H1 (cell line): ENCODE measurements at regions not wholly inside any gene's neighbourhood (a gene's known extent, or its start where the extent isn't known, plus 50 kb on each side); places are given as distances from the start of the nearest gene placed in this dataset.

Source experiments
- CTCF ChIA-PET: fragments of 300-600 bp; sonication (Branson Sonifier 250); formaldehyde crosslinking; loops from one replicate; lab custom pipeline; 2021; ENCODE audit not compliant: partially characterized antibody; lab: Charles Lee
- POLR2A ChIA-PET: fragments of 300-600 bp; sonication (Branson Sonifier 250); formaldehyde crosslinking; loops from one replicate; lab custom pipeline; 2021; ENCODE audit warnings: inconsistent platforms; ENCODE audit not compliant: partially characterized antibody; lab: Charles Lee
- DNase-seq, 2 experiments: peaks; one replicate each; pipeline versions ENCODE4 v3.0.0 to v3.0.0-alpha.2; 2010 to 2022; ENCODE audit warnings: low spot score in 2 of 2, low read depth in 1 of 2, mixed read lengths in 1 of 2
- FAIRE-seq: peaks from 2 replicates; lab custom pipeline; 2011; peaks lifted over from hg19 to GRCh38; lab: Jason Lieb, UNC
- H2AFZ ChIP-seq: 2 replicates; pipeline ENCODE4 v1.8.1; 2012; ENCODE audit warnings: low read length, inconsistent platforms
- H2AK5ac ChIP-seq: 2 replicates; pipeline ENCODE4 v1.6.1; 2013; ENCODE audit warnings: low read depth, low read length
- H2BK120ac ChIP-seq: replicated peaks from 2 replicates; pipeline ENCODE3; 2013; ENCODE audit warnings: low read depth, low read length, inconsistent platforms
- H2BK12ac ChIP-seq: 2 replicates; pipeline ENCODE4 v1.6.1; 2013; ENCODE audit warnings: low read depth, low read length
- H2BK15ac ChIP-seq: 2 replicates; pipeline ENCODE4 v1.6.1; 2013; ENCODE audit warnings: low read length
- H2BK20ac ChIP-seq: 2 replicates; pipeline ENCODE4 v1.6.1; 2013; ENCODE audit warnings: low read length
- H2BK5ac ChIP-seq: 2 replicates; pipeline ENCODE4 v1.6.1; 2013; ENCODE audit warnings: low read depth, low read length
- H3K14ac ChIP-seq: 2 replicates; pipeline ENCODE4 v1.6.1; 2013; ENCODE audit warnings: inconsistent platforms; ENCODE audit not compliant: insufficient read length
- H3K18ac ChIP-seq: 2 replicates; pipeline ENCODE4 v1.6.1; 2013; ENCODE audit warnings: low read length; ENCODE audit errors: extremely low read depth
- H3K23ac ChIP-seq: 2 replicates; pipeline ENCODE4 v1.6.1; 2013; ENCODE audit warnings: inconsistent platforms; ENCODE audit not compliant: insufficient read length
- H3K23me2 ChIP-seq: 2 replicates; pipeline ENCODE4 v1.6.1; 2013; ENCODE audit warnings: low read depth, low read length
- H3K27ac ChIP-seq: 2 replicates; pipeline ENCODE4 v1.6.1; 2011; ENCODE audit warnings: low read depth, low read length, inconsistent platforms
- H3K27me3 ChIP-seq, 4 experiments: replicated peaks in 1 of 4; 1 replicate in 1 of 4; 2 replicates in 3 of 4; pipeline versions ENCODE4 v1.6.1 to v1.8.1; 2011 to 2013; ENCODE audit warnings: low read length in 3 of 4, mild to moderate bottlenecking in 3 of 4, inconsistent platforms in 2 of 4, mixed read lengths in 2 of 4, moderate library complexity in 1 of 4; ENCODE audit not compliant: control insufficient read depth in 3 of 4, insufficient read depth in 3 of 4; ENCODE audit errors: extremely low read depth in 1 of 4
- H3K36me3 ChIP-seq, 4 experiments: 2 replicates each; pipeline versions ENCODE4 v1.6.1 to v1.8.1; 2011 to 2013; ENCODE audit warnings: mild to moderate bottlenecking in 4 of 4, low read length in 3 of 4, moderate library complexity in 2 of 4, control low read depth in 1 of 4, inconsistent platforms in 1 of 4; ENCODE audit not compliant: insufficient read depth in 4 of 4, control insufficient read depth in 2 of 4
- H3K4ac ChIP-seq: replicated peaks from 2 replicates; pipeline ENCODE3; 2013; ENCODE audit warnings: low read length, low read depth, mixed read lengths, inconsistent platforms; ENCODE audit not compliant: insufficient read length
- H3K4me1 ChIP-seq, 4 experiments: replicated peaks in 1 of 4; 1 replicate in 1 of 4; 2 replicates in 3 of 4; pipeline versions ENCODE4 v1.6.1 to v1.8.1; 2011 to 2013; ENCODE audit warnings: low read length in 3 of 4, inconsistent platforms in 2 of 4, mixed read lengths in 1 of 4; ENCODE audit not compliant: insufficient read depth in 4 of 4, control insufficient read depth in 3 of 4
- H3K4me2 ChIP-seq, 2 experiments: 2 replicates each; pipeline versions ENCODE4 v1.6.1 to v1.8.1; 2011 to 2013; ENCODE audit warnings: low read depth in 2 of 2, low read length in 2 of 2, control low read depth in 1 of 2, inconsistent platforms in 1 of 2, mild to moderate bottlenecking in 1 of 2; ENCODE audit not compliant: insufficient read depth in 1 of 2
- H3K4me3 ChIP-seq, 4 experiments: fragments of 200-600, 300-600 bp in 1 of 4; sonication (generic), shearing (Covaris generic), sonication (Bioruptor Twin) in 1 of 4; 2 replicates each; pipeline versions ENCODE4 v1.5.1 to v1.8.1; 2011 to 2016; ENCODE audit warnings: low read length in 4 of 4, low read depth in 3 of 4, control low read depth in 2 of 4, inconsistent platforms in 2 of 4, mild to moderate bottlenecking in 2 of 4, mixed read lengths in 1 of 4, moderate library complexity in 1 of 4; ENCODE audit not compliant: insufficient read depth in 2 of 4; ENCODE audit errors: extremely low read depth in 1 of 4
- H3K56ac ChIP-seq: replicated peaks from 2 replicates; pipeline ENCODE3; 2013; ENCODE audit warnings: low read depth, mild to moderate bottlenecking, mixed read lengths, low read length, inconsistent platforms; ENCODE audit not compliant: insufficient read length
- H3K79me1 ChIP-seq: 2 replicates; pipeline ENCODE4 v1.6.1; 2013; ENCODE audit warnings: low read depth, low read length, control low read depth
- H3K79me2 ChIP-seq, 2 experiments: 2 replicates each; pipeline versions ENCODE4 v1.6.1 to v1.8.1; 2012 to 2013; ENCODE audit warnings: low read length in 2 of 2, mild to moderate bottlenecking in 2 of 2, inconsistent platforms in 1 of 2; ENCODE audit not compliant: insufficient read depth in 2 of 2, control insufficient read depth in 1 of 2
- H3K9ac ChIP-seq, 4 experiments: replicated peaks in 1 of 4; 1 replicate in 1 of 4; 2 replicates in 3 of 4; pipeline versions ENCODE4 v1.6.1 to v1.8.1; 2011 to 2013; ENCODE audit warnings: low read depth in 3 of 4, low read length in 3 of 4, control low read depth in 2 of 4, mild to moderate bottlenecking in 2 of 4, moderate library complexity in 2 of 4, inconsistent platforms in 1 of 4; ENCODE audit errors: extremely low read depth in 1 of 4
- H3K9me3 ChIP-seq, 2 experiments: 2 replicates each; pipeline versions ENCODE4 v1.6.1 to v1.8.1; 2012 to 2013; ENCODE audit warnings: mild to moderate bottlenecking in 2 of 2, moderate library complexity in 2 of 2, control low read depth in 1 of 2, inconsistent platforms in 1 of 2, low read depth in 1 of 2, low read length in 1 of 2, mixed read lengths in 1 of 2; ENCODE audit not compliant: insufficient read depth in 2 of 2
- H4K20me1 ChIP-seq, 2 experiments: replicated peaks in 1 of 2; 2 replicates each; pipeline versions ENCODE3 to v1.8.1; 2011 to 2013; ENCODE audit warnings: inconsistent platforms in 2 of 2, low read length in 2 of 2, mild to moderate bottlenecking in 1 of 2; ENCODE audit not compliant: insufficient read depth in 2 of 2, control insufficient read depth in 1 of 2
- H4K5ac ChIP-seq: 2 replicates; pipeline ENCODE4 v1.6.1; 2013; ENCODE audit warnings: low read length, low read depth, mixed read lengths, inconsistent platforms; ENCODE audit not compliant: insufficient read length
- H4K8ac ChIP-seq: 2 replicates; pipeline ENCODE4 v1.8.0; 2013; ENCODE audit warnings: mild to moderate bottlenecking, moderate library complexity, low read length, inconsistent platforms; ENCODE audit not compliant: insufficient read depth; ENCODE audit errors: extremely low read depth
- H4K91ac ChIP-seq: replicated peaks from 2 replicates; pipeline ENCODE3; 2013; ENCODE audit warnings: low read length, mixed read lengths, inconsistent platforms; ENCODE audit not compliant: insufficient read length
- SP1 ChIP-seq: IDR thresholded peaks from 2 replicates; pipeline ENCODE4 v1.6.1; 2011; ENCODE audit warnings: low read depth, low read length
- whole genome bisulfite sequencing, 2 experiments: shearing (Covaris generic) in 1 of 2; methylation state at CpG; one replicate each; pipeline versions ENCODE4 v1.1.6 to v1.1.7; 2013 to 2015; ENCODE audit warnings: low lambda C conversion rate in 2 of 2, mixed read lengths in 2 of 2, inconsistent platforms in 1 of 2, low coverage in 1 of 2, missing lambda C conversion rate in 1 of 2; ENCODE audit not compliant: insufficient replicate concordance in 2 of 2, insufficient coverage in 1 of 2, insufficient read length in 1 of 2; ENCODE audit errors: extremely low coverage in 1 of 2, missing lambda C conversion rate in 1 of 2; 5-methylcytosine and 5-hydroxymethylcytosine counted together

DNA sequence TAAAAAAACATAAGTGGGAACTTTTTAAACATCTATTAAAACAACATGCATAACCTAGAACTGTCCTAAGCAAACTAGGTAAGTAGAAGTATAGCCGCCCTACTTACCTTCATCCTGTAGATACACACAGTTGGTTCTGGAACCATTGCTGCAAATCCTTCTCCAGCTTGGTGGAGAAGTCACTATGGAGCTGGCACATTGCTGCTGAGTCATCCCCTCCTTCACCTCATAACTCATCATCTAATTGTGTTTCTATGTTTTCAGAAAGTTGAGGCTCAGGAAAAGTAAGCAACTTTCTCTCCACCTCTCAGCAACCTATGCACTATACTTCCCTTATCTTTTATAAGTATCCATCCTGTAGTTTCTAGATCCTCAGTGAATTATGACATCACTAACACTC lies 269.8 kb upstream of the MMADHC start:
- Histone ChIP-seq H3K9ac (no peak overlapping the region), H3K14ac (no peak overlapping the region), H3K9me3 (no peaks in the 10 kb centered on the region), H3K79me2 (no peaks in the 10 kb centered on the region), H3K4me2 (no peak overlapping the region), H2BK15ac (no peak overlapping the region), H4K5ac (no peak overlapping the region), H2AFZ (no peak overlapping the region), H3K27me3 (no peaks in the 10 kb centered on the region), H3K79me1 (no peaks in the 10 kb centered on the region), H2AK5ac (no peak overlapping the region), H3K56ac (no peak overlapping the region), H4K91ac (no peak overlapping the region), H2BK120ac (no peak overlapping the region), H2BK5ac (no peak overlapping the region), H3K4ac (no peak overlapping the region), H2BK12ac (no peak overlapping the region), H3K23ac (no peak overlapping the region), H4K20me1 (no peaks in the 10 kb centered on the region), H2BK20ac (no peak overlapping the region), H4K8ac (no peak overlapping the region), H3K4me1 (no peaks in the 10 kb centered on the region), H3K27ac (no peak overlapping the region), H3K23me2 (no peaks in the 10 kb centered on the region), H3K36me3 (no peaks in the 10 kb centered on the region), H3K18ac (no peak overlapping the region), H3K4me3 (no peak overlapping the region)
- WGBS, 2 experiments, result 80% methylated on average over 1 of the region's 1 CpG; no CpG with 5 or more reads in 1 of the 2 experiments
- no peak for DNase-seq
- ChIA-PET POLR2A (no interaction called here), CTCF (no interaction called here)
- FAIRE-seq, result no peak
- TF ChIP-seq SP1, result no peak
